ENCODE measurements at regions not wholly inside any gene's neighbourhood (a gene's known extent, or its start where the extent isn't known, plus 50 kb on each side); places are given as distances from the start of the nearest gene placed in this dataset.
"Not testable (repeated sequence)": the region's sequence is repeated elsewhere in the genome, so short reads cannot be mapped to it uniquely, and the experiment has no call there.

GRCh38 chr12:102289702-102290101 lies 92.1 kb upstream of the PMCH start:
- not testable (repeated sequence) for H3K27ac ChIP-seq (ENCODE audit: insufficient read length, low read depth, low read length); H4K91ac ChIP-seq (ENCODE audit: insufficient read length, low read depth, low read length); H4K20me1 ChIP-seq (ENCODE audit: control insufficient read depth, insufficient read depth, insufficient read length); H3K4me2 ChIP-seq (ENCODE audit: insufficient read depth, insufficient read length, low read length); H2BK20ac ChIP-seq (ENCODE audit: low read depth, low read length, poor library complexity, severe bottlenecking); H2AK5ac ChIP-seq (ENCODE audit: insufficient read length, low read length); H3K23me2 ChIP-seq (ENCODE audit: insufficient read length, low read depth, low read length, poor library complexity, severe bottlenecking); H3K4me1 ChIP-seq (ENCODE audit: insufficient read depth, low read length); H3K79me1 ChIP-seq (ENCODE audit: insufficient read depth, low read depth, low read length, poor library complexity, severe bottlenecking); H3K14ac ChIP-seq (ENCODE audit: insufficient read depth, low read length); H3K27me3 ChIP-seq (ENCODE audit: insufficient read depth, low read length); H3K18ac ChIP-seq (ENCODE audit: insufficient read length, low read depth, low read length); DNase-seq; H3K9ac ChIP-seq (ENCODE audit: extremely low read depth, insufficient read length, low read length); H4K8ac ChIP-seq (replicated peaks; ENCODE audit: insufficient read length, low read depth, low read length); H2AFZ ChIP-seq (ENCODE audit: low read length); H2BK120ac ChIP-seq (ENCODE audit: low read depth, low read length, poor library complexity, severe bottlenecking); H3K27me3 Mint-ChIP-seq (ENCODE audit: low read depth); H2BK15ac ChIP-seq (ENCODE audit: low read depth, low read length); H2BK12ac ChIP-seq (ENCODE audit: insufficient read length, low read depth, low read length); H4K5ac ChIP-seq (ENCODE audit: insufficient read length, low read depth, low read length); H3K27ac Mint-ChIP-seq; H2BK5ac ChIP-seq (ENCODE audit: insufficient read length, low read length); H3K23ac ChIP-seq (ENCODE audit: insufficient read length, low read depth, low read length); H3K4me3 Mint-ChIP-seq; H3K56ac ChIP-seq (ENCODE audit: insufficient read length, low read depth, low read length); H3K4me1 Mint-ChIP-seq; H3K79me2 ChIP-seq (ENCODE audit: insufficient read depth, low read length); H3T11ph ChIP-seq (ENCODE audit: low read length); H3K4ac ChIP-seq (ENCODE audit: low read depth, low read length); H3K9me3 ChIP-seq (ENCODE audit: control insufficient read depth, low read depth, low read length)
- no CpG with 5 or more reads among the region's 2 CpGs for WGBS (ENCODE audit: extremely low coverage, insufficient read length, low lambda C conversion rate)
- H3K36me3 Mint-ChIP-seq (ENCODE audit: insufficient read depth in 1 of 3, low read depth in 3 of 3) = peaks cover 4 to 15% (median 10%) of the 10 kb centered on the region in 3 experiments; a peak in 6 of 7 replicates
- peaks cover 10 to 19% of the 10 kb centered on the region in 2 experiments for H3K9me3 Mint-ChIP-seq

All from H9 (cell line).